ENCODE measurements at regions not wholly inside any gene's neighbourhood (a gene's known extent, or its start where the extent isn't known, plus 50 kb on each side); places are given as distances from the start of the nearest gene placed in this dataset.
"Not testable (repeated sequence)": the region's sequence is repeated elsewhere in the genome, so short reads cannot be mapped to it uniquely, and the experiment has no call there.

GRCh38 chr9:13911473-13911872 lies 402.5 kb downstream of the NFIB start:
- H3K27me3 ChIP-seq (ENCODE audit: insufficient read depth, low read length) = no peaks in the 10 kb centered on the region
- H2BK12ac ChIP-seq (ENCODE audit: low read length) = no peak overlapping the region
- no peak overlapping the region for H4K8ac ChIP-seq (ENCODE audit: low read depth, low read length)
- H3K79me1 ChIP-seq (ENCODE audit: low read length) = no peaks in the 10 kb centered on the region
- H4K12ac ChIP-seq (ENCODE audit: low read depth, low read length) = no peak overlapping the region
- DNase-seq = no peak
- H2AFZ ChIP-seq (ENCODE audit: insufficient read depth, low read length, poor library complexity) = no peak overlapping the region
- no peak overlapping the region for H2BK120ac ChIP-seq (ENCODE audit: insufficient read depth, low read length, poor library complexity)
- no peaks in the 10 kb centered on the region for H3K4me1 ChIP-seq (ENCODE audit: control insufficient read depth in 1 of 2, insufficient read depth in 2 of 2, low read length in 2 of 2)
- no peaks in the 10 kb centered on the region for H3K36me3 ChIP-seq (ENCODE audit: control insufficient read depth in 1 of 2, insufficient read depth in 2 of 2, low read length in 2 of 2)
- no peak overlapping the region for H3K9ac ChIP-seq (ENCODE audit: low read length)
- no peak overlapping the region for H3K18ac ChIP-seq (ENCODE audit: low read length)
- no peak overlapping the region for H3K27ac ChIP-seq (ENCODE audit: low read depth, low read length)
- no CpG with 5 or more reads among the region's 2 CpGs for WGBS (ENCODE audit: extremely low coverage, insufficient coverage, insufficient read length)
- no peak overlapping the region for H2BK5ac ChIP-seq (ENCODE audit: low read depth, low read length, poor library complexity)
- no peaks in the 10 kb centered on the region for H3K79me2 ChIP-seq (ENCODE audit: control insufficient read depth, insufficient read depth, low read length, poor library complexity)
- H3K14ac ChIP-seq (ENCODE audit: low read length) = no peak overlapping the region
- no peak overlapping the region for H4K91ac ChIP-seq (ENCODE audit: low read depth, low read length)
- no peak overlapping the region for H3K4me3 ChIP-seq (ENCODE audit: low read depth, low read length)
- no peak overlapping the region for H3K23ac ChIP-seq (ENCODE audit: low read length)
- no peak overlapping the region for H2AK5ac ChIP-seq (ENCODE audit: low read length)
- no peak overlapping the region for H3K4me2 ChIP-seq (ENCODE audit: low read length)
- no peaks in the 10 kb centered on the region for H3K9me3 ChIP-seq (ENCODE audit: insufficient read depth, low read depth, low read length)
- H3K4ac ChIP-seq (ENCODE audit: low read depth, low read length) = no peak overlapping the region

GRCh38 chr9:13907842-13908241 lies 406.1 kb downstream of the NFIB start:
- not testable (repeated sequence) for H4K8ac ChIP-seq (ENCODE audit: low read depth, low read length); H3K9ac ChIP-seq (ENCODE audit: low read length); H4K91ac ChIP-seq (ENCODE audit: low read depth, low read length); H2BK12ac ChIP-seq (ENCODE audit: low read length); H3K4me1 ChIP-seq (ENCODE audit: control insufficient read depth in 1 of 2, insufficient read depth in 2 of 2, low read length in 2 of 2); H2AFZ ChIP-seq (ENCODE audit: insufficient read depth, low read length, poor library complexity); H3K4ac ChIP-seq (ENCODE audit: low read depth, low read length); H3K27me3 ChIP-seq (ENCODE audit: insufficient read depth, low read length); H3K9me3 ChIP-seq (ENCODE audit: insufficient read depth, low read depth, low read length); H2BK120ac ChIP-seq (ENCODE audit: insufficient read depth, low read length, poor library complexity); H3K36me3 ChIP-seq (ENCODE audit: control insufficient read depth in 1 of 2, insufficient read depth in 2 of 2, low read length in 2 of 2); H3K14ac ChIP-seq (ENCODE audit: low read length); H4K12ac ChIP-seq (ENCODE audit: low read depth, low read length); H3K4me2 ChIP-seq (ENCODE audit: low read length); H3K79me1 ChIP-seq (ENCODE audit: low read length); H3K4me3 ChIP-seq (ENCODE audit: low read depth, low read length); H2AK5ac ChIP-seq (ENCODE audit: low read length); H2BK5ac ChIP-seq (ENCODE audit: low read depth, low read length, poor library complexity); H3K79me2 ChIP-seq (ENCODE audit: control insufficient read depth, insufficient read depth, low read length, poor library complexity); DNase-seq; H3K27ac ChIP-seq (ENCODE audit: low read depth, low read length); H3K18ac ChIP-seq (ENCODE audit: low read length); H3K23ac ChIP-seq (ENCODE audit: low read length)
- WGBS (ENCODE audit: extremely low coverage, insufficient coverage, insufficient read length) = no CpG with 5 or more reads among the region's 3 CpGs

GRCh38 chr9:13904746-13905145 lies 409.2 kb downstream of the NFIB start:
- H3K36me3 ChIP-seq (ENCODE audit: control insufficient read depth in 1 of 2, insufficient read depth in 2 of 2, low read length in 2 of 2) = no peaks in the 10 kb centered on the region
- H3K27me3 ChIP-seq (ENCODE audit: insufficient read depth, low read length) = no peaks in the 10 kb centered on the region
- H3K79me1 ChIP-seq (ENCODE audit: low read length) = no peaks in the 10 kb centered on the region
- H4K8ac ChIP-seq (ENCODE audit: low read depth, low read length) = no peak overlapping the region
- no peak overlapping the region for H2BK5ac ChIP-seq (ENCODE audit: low read depth, low read length, poor library complexity)
- H3K4me3 ChIP-seq (ENCODE audit: low read depth, low read length) = no peak overlapping the region
- no peaks in the 10 kb centered on the region for H3K4me1 ChIP-seq (ENCODE audit: control insufficient read depth in 1 of 2, insufficient read depth in 2 of 2, low read length in 2 of 2)
- no peak overlapping the region for H3K9ac ChIP-seq (ENCODE audit: low read length)
- H2BK12ac ChIP-seq (ENCODE audit: low read length) = no peak overlapping the region
- H2AK5ac ChIP-seq (ENCODE audit: low read length) = no peak overlapping the region
- no peak for DNase-seq
- H4K91ac ChIP-seq (ENCODE audit: low read depth, low read length) = no peak overlapping the region
- H2BK120ac ChIP-seq (ENCODE audit: insufficient read depth, low read length, poor library complexity) = no peak overlapping the region
- no peak overlapping the region for H3K14ac ChIP-seq (ENCODE audit: low read length)
- H4K12ac ChIP-seq (ENCODE audit: low read depth, low read length) = no peak overlapping the region
- no peaks in the 10 kb centered on the region for H3K9me3 ChIP-seq (ENCODE audit: insufficient read depth, low read depth, low read length)
- no peak overlapping the region for H3K4ac ChIP-seq (ENCODE audit: low read depth, low read length)
- H3K4me2 ChIP-seq (ENCODE audit: low read length) = no peak overlapping the region
- no peak overlapping the region for H3K27ac ChIP-seq (ENCODE audit: low read depth, low read length)
- no peak overlapping the region for H2AFZ ChIP-seq (ENCODE audit: insufficient read depth, low read length, poor library complexity)
- H3K23ac ChIP-seq (ENCODE audit: low read length) = no peak overlapping the region
- no peaks in the 10 kb centered on the region for H3K79me2 ChIP-seq (ENCODE audit: control insufficient read depth, insufficient read depth, low read length, poor library complexity)
- H3K18ac ChIP-seq (ENCODE audit: low read length) = no peak overlapping the region

GRCh38 chr9:13904311-13904710 lies 409.6 kb downstream of the NFIB start:
- no peak overlapping the region for H3K23ac ChIP-seq (ENCODE audit: low read length)
- no peak overlapping the region for H2BK120ac ChIP-seq (ENCODE audit: insufficient read depth, low read length, poor library complexity)
- no CpG with 5 or more reads among the region's 4 CpGs for WGBS (ENCODE audit: extremely low coverage, insufficient coverage, insufficient read length)
- H2AFZ ChIP-seq (ENCODE audit: insufficient read depth, low read length, poor library complexity) = no peak overlapping the region
- H3K79me1 ChIP-seq (ENCODE audit: low read length) = no peaks in the 10 kb centered on the region
- H4K91ac ChIP-seq (ENCODE audit: low read depth, low read length) = no peak overlapping the region
- no peak overlapping the region for H2BK12ac ChIP-seq (ENCODE audit: low read length)
- H2BK5ac ChIP-seq (ENCODE audit: low read depth, low read length, poor library complexity) = no peak overlapping the region
- no peak overlapping the region for H3K9ac ChIP-seq (ENCODE audit: low read length)
- no peak overlapping the region for H2AK5ac ChIP-seq (ENCODE audit: low read length)
- H3K4me3 ChIP-seq (ENCODE audit: low read depth, low read length) = no peak overlapping the region
- no peaks in the 10 kb centered on the region for H3K27me3 ChIP-seq (ENCODE audit: insufficient read depth, low read length)
- H4K12ac ChIP-seq (ENCODE audit: low read depth, low read length) = no peak overlapping the region
- H3K4ac ChIP-seq (ENCODE audit: low read depth, low read length) = no peak overlapping the region
- H3K9me3 ChIP-seq (ENCODE audit: insufficient read depth, low read depth, low read length) = no peaks in the 10 kb centered on the region
- H3K27ac ChIP-seq (ENCODE audit: low read depth, low read length) = no peak overlapping the region
- H3K36me3 ChIP-seq (ENCODE audit: control insufficient read depth in 1 of 2, insufficient read depth in 2 of 2, low read length in 2 of 2) = no peaks in the 10 kb centered on the region
- no peaks in the 10 kb centered on the region for H3K79me2 ChIP-seq (ENCODE audit: control insufficient read depth, insufficient read depth, low read length, poor library complexity)
- H4K8ac ChIP-seq (ENCODE audit: low read depth, low read length) = no peak overlapping the region
- no peaks in the 10 kb centered on the region for H3K4me1 ChIP-seq (ENCODE audit: control insufficient read depth in 1 of 2, insufficient read depth in 2 of 2, low read length in 2 of 2)
- no peak overlapping the region for H3K4me2 ChIP-seq (ENCODE audit: low read length)
- no peak overlapping the region for H3K14ac ChIP-seq (ENCODE audit: low read length)
- H3K18ac ChIP-seq (ENCODE audit: low read length) = no peak overlapping the region
- DNase-seq = no peak
